Ishikawa (cell line): ENCODE measurements at regions not wholly inside any gene's neighbourhood (a gene's known extent, or its start where the extent isn't known, plus 50 kb on each side); places are given as distances from the start of the nearest gene placed in this dataset.

Experiments
- CEBPB ChIP-seq: IDR thresholded peaks from 2 replicates; pipeline ENCODE4 v1.6.1; 2012
- CREB1 ChIP-seq: IDR thresholded peaks from 2 replicates; pipeline ENCODE4 v1.6.1; 2012; ENCODE audit warnings: low read depth
- EGR1 ChIP-seq: IDR thresholded peaks from 2 replicates; pipeline ENCODE4 v1.6.1; 2012
- EP300 ChIP-seq: IDR thresholded peaks from 2 replicates; pipeline ENCODE4 v1.6.1; 2012; ENCODE audit warnings: borderline replicate concordance
- FOXM1 ChIP-seq: IDR thresholded peaks from 2 replicates; pipeline ENCODE4 v1.6.1; 2012; ENCODE audit warnings: low read depth, borderline replicate concordance
- MAX ChIP-seq: IDR thresholded peaks from 2 replicates; pipeline ENCODE4 v1.6.1; 2012
- NFIC ChIP-seq: IDR thresholded peaks from 2 replicates; pipeline ENCODE4 v1.6.1; 2012
- RAD21 ChIP-seq: IDR thresholded peaks from 2 replicates; pipeline ENCODE4 v1.6.1; 2012; ENCODE audit warnings: low read depth
- REST ChIP-seq: IDR thresholded peaks from 2 replicates; pipeline ENCODE4 v1.6.1; 2012; ENCODE audit warnings: low read depth, mild to moderate bottlenecking
- TAF1 ChIP-seq: IDR thresholded peaks from 2 replicates; pipeline ENCODE4 v1.6.1; 2012; ENCODE audit warnings: low read depth, mild to moderate bottlenecking
- TCF12 ChIP-seq: IDR thresholded peaks from 2 replicates; pipeline ENCODE4 v1.6.1; 2012; ENCODE audit warnings: low read depth
- TEAD4 ChIP-seq: IDR thresholded peaks from 2 replicates; pipeline ENCODE4 v1.6.1; 2012
- USF1 ChIP-seq: IDR thresholded peaks from 2 replicates; pipeline ENCODE4 v1.6.1; 2012
- YY1 ChIP-seq: IDR thresholded peaks from 2 replicates; pipeline ENCODE4 v1.6.1; 2012; ENCODE audit warnings: low read depth
- ZBTB7A ChIP-seq: IDR thresholded peaks from 2 replicates; pipeline ENCODE4 v1.6.1; 2012; ENCODE audit warnings: low read depth

GRCh38 chr5:1945606-1946005 lies 62.9 kb upstream of the IRX4 start:
- no peak for TF ChIP-seq EP300
- no peak for TF ChIP-seq MAX
- TF ChIP-seq REST: no peak
- no peak for TF ChIP-seq FOXM1
- no peak for TF ChIP-seq CREB1
- no peak for TF ChIP-seq TCF12
- no peak for TF ChIP-seq EGR1
- no peak for TF ChIP-seq ZBTB7A
- no peak for TF ChIP-seq CEBPB
- TF ChIP-seq YY1: no peak
- TF ChIP-seq NFIC: no peak

- no peak for TF ChIP-seq ZBTB7A
These were observed 61.7 kb upstream of the IRX4 start for GRCh38 chr5:1944408-1944807.

- TF ChIP-seq CREB1: no peak
- no peak for TF ChIP-seq USF1
- TF ChIP-seq CEBPB: no peak
- TF ChIP-seq TEAD4: no peak
- TF ChIP-seq YY1: no peak
- TF ChIP-seq TCF12: no peak
- no peak for TF ChIP-seq TAF1
- TF ChIP-seq NFIC: no peak
- TF ChIP-seq ZBTB7A: no peak
- TF ChIP-seq FOXM1: no peak
- TF ChIP-seq EGR1: no peak
- no peak for TF ChIP-seq REST
- no peak for TF ChIP-seq EP300
- TF ChIP-seq RAD21: no peak
These were observed 60.8 kb upstream of the IRX4 start for GRCh38 chr5:1943481-1943880.

- TF ChIP-seq NFIC: no peak
- TF ChIP-seq EGR1: no peak
- TF ChIP-seq CEBPB: no peak
- no peak for TF ChIP-seq EP300
- TF ChIP-seq MAX: no peak
- TF ChIP-seq CREB1: no peak
- TF ChIP-seq TEAD4: no peak
- no peak for TF ChIP-seq USF1
- no peak for TF ChIP-seq FOXM1
- TF ChIP-seq TCF12: no peak
- TF ChIP-seq ZBTB7A: no peak
- TF ChIP-seq TAF1: no peak
- TF ChIP-seq YY1: no peak
- TF ChIP-seq RAD21: no peak
- no peak for TF ChIP-seq REST
These were observed 59.9 kb upstream of the IRX4 start for GRCh38 chr5:1942630-1943029.

- TF ChIP-seq TCF12 (no peak), TEAD4 (no peak), TAF1 (no peak), EP300 (no peak), RAD21 (no peak), NFIC (no peak), CREB1 (no peak)
These were observed 59.4 kb upstream of the IRX4 start for GRCh38 chr5:1942158-1942557.
